ENCODE measurements at regions not wholly inside any gene's neighbourhood (a gene's known extent, or its start where the extent isn't known, plus 50 kb on each side); places are given as distances from the start of the nearest gene placed in this dataset.
A peak's percentile ranks its signal among the peaks of the same experiment; 100 is the strongest.

GRCh38 chr10:50936335-50936734 lies 50.9 kb upstream of the A1CF start:
- Histone ChIP-seq H3K4me3 (no peak overlapping the region), H3K27me3 (no peaks in the 10 kb centered on the region), H3K27ac (no peak overlapping the region), H3K9me3 (no peaks in the 10 kb centered on the region), H3K4me1 (no peaks in the 10 kb centered on the region), H3K36me3 (no peaks in the 10 kb centered on the region)
- TF ChIP-seq CTCF (IDR thresholded peaks at IDR 0.05): no peak
- intact Hi-C loops (cut with DNase I): loop anchor here (5.0 kb wide), 2 partner anchors 1551 to 1631 kb away; no protein-coding TSS in a partner anchor
- DNase-seq (ENCODE audit: low spot score in 2 of 2): no peak

GRCh38 chr10:50937230-50937907 lies 51.9 kb upstream of the A1CF start:
- no peak for DNase-seq (ENCODE audit: low spot score in 2 of 2)
- no peak overlapping the region for H3K4me3 ChIP-seq
- intact Hi-C loops (cut with DNase I): loop anchor here (5.0 kb wide), 2 partner anchors 1550 to 1630 kb away; no protein-coding TSS in a partner anchor
- H3K27me3 ChIP-seq: no peaks in the 10 kb centered on the region
- TF ChIP-seq CTCF (IDR thresholded peaks at IDR 0.05): peak in 2 of 3 experiments; percentile 49 to 58
- H3K36me3 ChIP-seq: no peaks in the 10 kb centered on the region
- no peaks in the 10 kb centered on the region for H3K9me3 ChIP-seq
- H3K27ac ChIP-seq: no peak overlapping the region
- H3K4me1 ChIP-seq: no peaks in the 10 kb centered on the region

- no peaks in the 10 kb centered on the region for H3K36me3 ChIP-seq
- H3K9me3 ChIP-seq: no peaks in the 10 kb centered on the region
- no peak for DNase-seq (ENCODE audit: low spot score in 2 of 2)
- H3K4me1 ChIP-seq: no peaks in the 10 kb centered on the region
- H3K27ac ChIP-seq: no peak overlapping the region
- no peak for TF ChIP-seq CTCF (IDR thresholded peaks at IDR 0.05)
- no peak overlapping the region for H3K4me3 ChIP-seq
- no peaks in the 10 kb centered on the region for H3K27me3 ChIP-seq
- intact Hi-C loops (cut with DNase I): no loop called here
Measured at GRCh38 chr10:50941629-50942028, 56.2 kb upstream of the A1CF start.

- Histone ChIP-seq H3K27ac (no peak overlapping the region), H3K27me3 (no peaks in the 10 kb centered on the region), H3K9me3 (no peaks in the 10 kb centered on the region), H3K4me3 (no peak overlapping the region), H3K36me3 (no peaks in the 10 kb centered on the region), H3K4me1 (no peaks in the 10 kb centered on the region)
- intact Hi-C loops (cut with DNase I): no loop called here
- no peak for TF ChIP-seq CTCF (IDR thresholded peaks at IDR 0.05)
- no peak for DNase-seq (ENCODE audit: low spot score in 2 of 2)
Measured at GRCh38 chr10:50946991-50947781, 61.8 kb upstream of the A1CF start.

GRCh38 chr10:50951365-50951764 lies 65.9 kb upstream of the A1CF start:
- intact Hi-C loops (cut with DNase I): no loop called here
- no peak for TF ChIP-seq CTCF (IDR thresholded peaks at IDR 0.05)
- H3K36me3 ChIP-seq: no peaks in the 10 kb centered on the region
- H3K27ac ChIP-seq: no peak overlapping the region
- no peaks in the 10 kb centered on the region for H3K4me1 ChIP-seq
- no peaks in the 10 kb centered on the region for H3K9me3 ChIP-seq
- H3K27me3 ChIP-seq: no peaks in the 10 kb centered on the region
- H3K4me3 ChIP-seq: no peak overlapping the region
- no peak for DNase-seq (ENCODE audit: low spot score in 2 of 2)
